Breast epithelium (tissue), 4 donors: ENCODE measurements at regions not wholly inside any gene's neighbourhood (a gene's known extent, or its start where the extent isn't known, plus 50 kb on each side); places are given as distances from the start of the nearest gene placed in this dataset.

Experiments used
- DNase-seq, 2 donors: peaks; one replicate each; pipeline ENCODE4 v3.0.0-alpha.2; 2019; ENCODE audit warnings: low spot score in 2 of 2
- H3K27ac ChIP-seq, 2 donors: fragments of 200-600 bp; sonication (generic) in 1 of 2; one replicate each; pipeline ENCODE4 v1.5.1; 2016 to 2019; ENCODE audit warnings: mild to moderate bottlenecking in 1 of 2
- H3K27me3 ChIP-seq, 2 donors: fragments of 200-600 bp; sonication (generic) in 1 of 2; one replicate each; pipeline versions ENCODE4 v1.5.1 to v1.6.0; 2017 to 2019; ENCODE audit warnings: control low read depth in 1 of 2, mild to moderate bottlenecking in 1 of 2
- H3K36me3 ChIP-seq: fragments of 200-600 bp; one replicate; pipeline ENCODE4 v1.5.1; 2019
- H3K4me1 ChIP-seq, 2 donors: fragments of 200-600 bp; sonication (generic); one replicate each; pipeline ENCODE4 v1.5.1; 2016 to 2019; ENCODE audit warnings: control low read depth in 1 of 2
- H3K4me3 ChIP-seq, 3 donors: fragments of 200-600 bp; sonication (generic); 1 replicate in 2 of 3; 2 replicates in 1 of 3; pipeline ENCODE4 v1.5.1; 2016 to 2019; ENCODE audit warnings: mild to moderate bottlenecking in 3 of 3, moderate library complexity in 2 of 3
- H3K9me3 ChIP-seq, 2 donors: fragments of 200-600 bp; sonication (generic) in 1 of 2; one replicate each; pipeline ENCODE4 v1.5.1; 2016 to 2019; ENCODE audit warnings: control low read depth in 1 of 2
- CTCF ChIP-seq, 3 donors: fragments of 450-650 bp; IDR thresholded peaks; one replicate each; pipeline ENCODE4 v1.5.1; 2016 to 2017; ENCODE audit warnings: antibody characterized with exemption in 3 of 3, mild to moderate bottlenecking in 3 of 3, moderate library complexity in 3 of 3
- POLR2A ChIP-seq: fragments of 450-650 bp; IDR thresholded peaks from one replicate; pipeline ENCODE4 v1.6.1; 2016; ENCODE audit warnings: antibody characterized with exemption, mild to moderate bottlenecking, moderate library complexity
- POLR2AphosphoS5 ChIP-seq, 3 donors: sonication (generic); formaldehyde crosslinking; IDR thresholded peaks; one replicate each; pipeline ENCODE4 v1.6.1; 2017; ENCODE audit warnings: antibody characterized with exemption in 3 of 3
- intact Hi-C: fragments of 100-400 bp; cut with DNase I; formaldehyde crosslinking; loops from one replicate; pipeline ENCODE4 v1.15.1; 2023; ENCODE audit warnings: low total_unique reads

- H3K27me3 ChIP-seq: no peaks in the 10 kb centered on the region
- no peaks in the 10 kb centered on the region for H3K4me1 ChIP-seq
- H3K9me3 ChIP-seq: no peaks in the 10 kb centered on the region
- TF ChIP-seq POLR2AphosphoS5 (IDR thresholded peaks at IDR 0.05): no peak
- TF ChIP-seq CTCF (IDR thresholded peaks at IDR 0.05): no peak
- no peak for TF ChIP-seq POLR2A
- H3K36me3 ChIP-seq: no peaks in the 10 kb centered on the region
- no peak for DNase-seq
- no peak overlapping the region for H3K27ac ChIP-seq
- H3K4me3 ChIP-seq: no peak overlapping the region
- intact Hi-C loops: no loop called here
Observed at GRCh38 chr14:71833476-71833875, 98.8 kb upstream of the RGS6 start.

GRCh38 chr14:71834284-71835204 lies 97.7 kb upstream of the RGS6 start:
- H3K27me3 ChIP-seq: no peaks in the 10 kb centered on the region
- H3K4me3 ChIP-seq: no peak overlapping the region
- no peaks in the 10 kb centered on the region for H3K9me3 ChIP-seq
- no peak for TF ChIP-seq CTCF (IDR thresholded peaks at IDR 0.05)
- no peak for TF ChIP-seq POLR2A
- TF ChIP-seq POLR2AphosphoS5 (IDR thresholded peaks at IDR 0.05): no peak
- H3K4me1 ChIP-seq: no peaks in the 10 kb centered on the region
- H3K27ac ChIP-seq: no peak overlapping the region
- intact Hi-C loops: no loop called here
- no peaks in the 10 kb centered on the region for H3K36me3 ChIP-seq
- no peak for DNase-seq

- Histone ChIP-seq H3K4me3 (no peak overlapping the region), H3K27ac (no peak overlapping the region), H3K27me3 (no peaks in the 10 kb centered on the region), H3K36me3 (no peaks in the 10 kb centered on the region), H3K9me3 (no peaks in the 10 kb centered on the region), H3K4me1 (no peaks in the 10 kb centered on the region)
- TF ChIP-seq CTCF (IDR thresholded peaks at IDR 0.05): no peak
- TF ChIP-seq POLR2A: no peak
- TF ChIP-seq POLR2AphosphoS5 (IDR thresholded peaks at IDR 0.05): no peak
- intact Hi-C loops: no loop called here
- DNase-seq: no peak
Observed at GRCh38 chr14:71852181-71852580, 80.0 kb upstream of the RGS6 start.

GRCh38 chr14:71855399-71856036 lies 76.7 kb upstream of the RGS6 start:
- DNase-seq: no peak
- H3K9me3 ChIP-seq: no peaks in the 10 kb centered on the region
- no peak overlapping the region for H3K27ac ChIP-seq
- H3K4me3 ChIP-seq: no peak overlapping the region
- TF ChIP-seq CTCF (IDR thresholded peaks at IDR 0.05) (peak in 2 of 3 donors; percentile 15 to 34), POLR2AphosphoS5 (IDR thresholded peaks at IDR 0.05) (no peak)
- no peaks in the 10 kb centered on the region for H3K36me3 ChIP-seq
- no peaks in the 10 kb centered on the region for H3K27me3 ChIP-seq
- no peaks in the 10 kb centered on the region for H3K4me1 ChIP-seq
- intact Hi-C loops: no loop called here

- intact Hi-C loops: no loop called here
- TF ChIP-seq POLR2A (no peak), POLR2AphosphoS5 (IDR thresholded peaks at IDR 0.05) (no peak), CTCF (IDR thresholded peaks at IDR 0.05) (no peak)
- Histone ChIP-seq H3K27ac (no peak overlapping the region), H3K9me3 (no peaks in the 10 kb centered on the region), H3K4me1 (no peaks in the 10 kb centered on the region), H3K36me3 (no peaks in the 10 kb centered on the region), H3K4me3 (no peak overlapping the region), H3K27me3 (no peaks in the 10 kb centered on the region)
- DNase-seq: no peak
Observed at GRCh38 chr14:71856199-71856919, 75.9 kb upstream of the RGS6 start.
